H1 (cell line): ENCODE measurements at regions not wholly inside any gene's neighbourhood (a gene's known extent, or its start where the extent isn't known, plus 50 kb on each side); places are given as distances from the start of the nearest gene placed in this dataset.

ENCODE experiments used
- CTCF ChIA-PET: fragments of 300-600 bp; sonication (Branson Sonifier 250); formaldehyde crosslinking; loops from one replicate; lab custom pipeline; 2021; ENCODE audit not compliant: partially characterized antibody; lab: Charles Lee
- POLR2A ChIA-PET: fragments of 300-600 bp; sonication (Branson Sonifier 250); formaldehyde crosslinking; loops from one replicate; lab custom pipeline; 2021; ENCODE audit warnings: inconsistent platforms; ENCODE audit not compliant: partially characterized antibody; lab: Charles Lee
- DNase-seq, 2 experiments: peaks; one replicate each; pipeline versions ENCODE4 v3.0.0 to v3.0.0-alpha.2; 2010 to 2022; ENCODE audit warnings: low spot score in 2 of 2, low read depth in 1 of 2, mixed read lengths in 1 of 2
- FAIRE-seq: peaks from 2 replicates; lab custom pipeline; 2011; peaks lifted over from hg19 to GRCh38; lab: Jason Lieb, UNC
- H2AFZ ChIP-seq: 2 replicates; pipeline ENCODE4 v1.8.1; 2012; ENCODE audit warnings: low read length, inconsistent platforms
- H2AK5ac ChIP-seq: 2 replicates; pipeline ENCODE4 v1.6.1; 2013; ENCODE audit warnings: low read depth, low read length
- H2BK120ac ChIP-seq: replicated peaks from 2 replicates; pipeline ENCODE3; 2013; ENCODE audit warnings: low read depth, low read length, inconsistent platforms
- H2BK12ac ChIP-seq: 2 replicates; pipeline ENCODE4 v1.6.1; 2013; ENCODE audit warnings: low read depth, low read length
- H2BK15ac ChIP-seq: 2 replicates; pipeline ENCODE4 v1.6.1; 2013; ENCODE audit warnings: low read length
- H2BK20ac ChIP-seq: 2 replicates; pipeline ENCODE4 v1.6.1; 2013; ENCODE audit warnings: low read length
- H2BK5ac ChIP-seq: 2 replicates; pipeline ENCODE4 v1.6.1; 2013; ENCODE audit warnings: low read depth, low read length
- H3K14ac ChIP-seq: 2 replicates; pipeline ENCODE4 v1.6.1; 2013; ENCODE audit warnings: inconsistent platforms; ENCODE audit not compliant: insufficient read length
- H3K18ac ChIP-seq: 2 replicates; pipeline ENCODE4 v1.6.1; 2013; ENCODE audit warnings: low read length; ENCODE audit errors: extremely low read depth
- H3K23ac ChIP-seq: 2 replicates; pipeline ENCODE4 v1.6.1; 2013; ENCODE audit warnings: inconsistent platforms; ENCODE audit not compliant: insufficient read length
- H3K23me2 ChIP-seq: 2 replicates; pipeline ENCODE4 v1.6.1; 2013; ENCODE audit warnings: low read depth, low read length
- H3K27ac ChIP-seq: 2 replicates; pipeline ENCODE4 v1.6.1; 2011; ENCODE audit warnings: low read depth, low read length, inconsistent platforms
- H3K27me3 ChIP-seq, 4 experiments: replicated peaks in 1 of 4; 1 replicate in 1 of 4; 2 replicates in 3 of 4; pipeline versions ENCODE4 v1.6.1 to v1.8.1; 2011 to 2013; ENCODE audit warnings: low read length in 3 of 4, mild to moderate bottlenecking in 3 of 4, inconsistent platforms in 2 of 4, mixed read lengths in 2 of 4, moderate library complexity in 1 of 4; ENCODE audit not compliant: control insufficient read depth in 3 of 4, insufficient read depth in 3 of 4; ENCODE audit errors: extremely low read depth in 1 of 4
- H3K36me3 ChIP-seq, 4 experiments: 2 replicates each; pipeline versions ENCODE4 v1.6.1 to v1.8.1; 2011 to 2013; ENCODE audit warnings: mild to moderate bottlenecking in 4 of 4, low read length in 3 of 4, moderate library complexity in 2 of 4, control low read depth in 1 of 4, inconsistent platforms in 1 of 4; ENCODE audit not compliant: insufficient read depth in 4 of 4, control insufficient read depth in 2 of 4
- H3K4ac ChIP-seq: replicated peaks from 2 replicates; pipeline ENCODE3; 2013; ENCODE audit warnings: low read length, low read depth, mixed read lengths, inconsistent platforms; ENCODE audit not compliant: insufficient read length
- H3K4me1 ChIP-seq, 4 experiments: replicated peaks in 1 of 4; 1 replicate in 1 of 4; 2 replicates in 3 of 4; pipeline versions ENCODE4 v1.6.1 to v1.8.1; 2011 to 2013; ENCODE audit warnings: low read length in 3 of 4, inconsistent platforms in 2 of 4, mixed read lengths in 1 of 4; ENCODE audit not compliant: insufficient read depth in 4 of 4, control insufficient read depth in 3 of 4
- H3K4me2 ChIP-seq, 2 experiments: 2 replicates each; pipeline versions ENCODE4 v1.6.1 to v1.8.1; 2011 to 2013; ENCODE audit warnings: low read depth in 2 of 2, low read length in 2 of 2, control low read depth in 1 of 2, inconsistent platforms in 1 of 2, mild to moderate bottlenecking in 1 of 2; ENCODE audit not compliant: insufficient read depth in 1 of 2
- H3K4me3 ChIP-seq, 4 experiments: fragments of 200-600, 300-600 bp in 1 of 4; sonication (generic), shearing (Covaris generic), sonication (Bioruptor Twin) in 1 of 4; 2 replicates each; pipeline versions ENCODE4 v1.5.1 to v1.8.1; 2011 to 2016; ENCODE audit warnings: low read length in 4 of 4, low read depth in 3 of 4, control low read depth in 2 of 4, inconsistent platforms in 2 of 4, mild to moderate bottlenecking in 2 of 4, mixed read lengths in 1 of 4, moderate library complexity in 1 of 4; ENCODE audit not compliant: insufficient read depth in 2 of 4; ENCODE audit errors: extremely low read depth in 1 of 4
- H3K56ac ChIP-seq: replicated peaks from 2 replicates; pipeline ENCODE3; 2013; ENCODE audit warnings: low read depth, mild to moderate bottlenecking, mixed read lengths, low read length, inconsistent platforms; ENCODE audit not compliant: insufficient read length
- H3K79me1 ChIP-seq: 2 replicates; pipeline ENCODE4 v1.6.1; 2013; ENCODE audit warnings: low read depth, low read length, control low read depth
- H3K79me2 ChIP-seq, 2 experiments: 2 replicates each; pipeline versions ENCODE4 v1.6.1 to v1.8.1; 2012 to 2013; ENCODE audit warnings: low read length in 2 of 2, mild to moderate bottlenecking in 2 of 2, inconsistent platforms in 1 of 2; ENCODE audit not compliant: insufficient read depth in 2 of 2, control insufficient read depth in 1 of 2
- H3K9ac ChIP-seq, 4 experiments: replicated peaks in 1 of 4; 1 replicate in 1 of 4; 2 replicates in 3 of 4; pipeline versions ENCODE4 v1.6.1 to v1.8.1; 2011 to 2013; ENCODE audit warnings: low read depth in 3 of 4, low read length in 3 of 4, control low read depth in 2 of 4, mild to moderate bottlenecking in 2 of 4, moderate library complexity in 2 of 4, inconsistent platforms in 1 of 4; ENCODE audit errors: extremely low read depth in 1 of 4
- H3K9me3 ChIP-seq, 2 experiments: 2 replicates each; pipeline versions ENCODE4 v1.6.1 to v1.8.1; 2012 to 2013; ENCODE audit warnings: mild to moderate bottlenecking in 2 of 2, moderate library complexity in 2 of 2, control low read depth in 1 of 2, inconsistent platforms in 1 of 2, low read depth in 1 of 2, low read length in 1 of 2, mixed read lengths in 1 of 2; ENCODE audit not compliant: insufficient read depth in 2 of 2
- H4K20me1 ChIP-seq, 2 experiments: replicated peaks in 1 of 2; 2 replicates each; pipeline versions ENCODE3 to v1.8.1; 2011 to 2013; ENCODE audit warnings: inconsistent platforms in 2 of 2, low read length in 2 of 2, mild to moderate bottlenecking in 1 of 2; ENCODE audit not compliant: insufficient read depth in 2 of 2, control insufficient read depth in 1 of 2
- H4K5ac ChIP-seq: 2 replicates; pipeline ENCODE4 v1.6.1; 2013; ENCODE audit warnings: low read length, low read depth, mixed read lengths, inconsistent platforms; ENCODE audit not compliant: insufficient read length
- H4K8ac ChIP-seq: 2 replicates; pipeline ENCODE4 v1.8.0; 2013; ENCODE audit warnings: mild to moderate bottlenecking, moderate library complexity, low read length, inconsistent platforms; ENCODE audit not compliant: insufficient read depth; ENCODE audit errors: extremely low read depth
- H4K91ac ChIP-seq: replicated peaks from 2 replicates; pipeline ENCODE3; 2013; ENCODE audit warnings: low read length, mixed read lengths, inconsistent platforms; ENCODE audit not compliant: insufficient read length
- CHD2 ChIP-seq: IDR thresholded peaks from 2 replicates; pipeline ENCODE4 v1.6.1; 2012; ENCODE audit warnings: low read length, improper control_type of control experiment
- EGR1 ChIP-seq: IDR thresholded peaks from 2 replicates; pipeline ENCODE4 v1.6.1; 2011; ENCODE audit warnings: low read depth, low read length, borderline replicate concordance
- HDAC2 ChIP-seq, 2 experiments: fragments of 300-600 bp in 1 of 2; sonication (generic) in 1 of 2; IDR thresholded peaks; 2 replicates each; pipeline ENCODE4 v1.6.1; 2011 to 2012; ENCODE audit warnings: low read depth in 2 of 2, low read length in 2 of 2, mild to moderate bottlenecking in 2 of 2, moderate library complexity in 2 of 2, borderline replicate concordance in 1 of 2, inconsistent platforms in 1 of 2
- KDM1A ChIP-seq: fragments of 200-600, 300-600 bp; sonication (generic); IDR thresholded peaks from 2 replicates; pipeline ENCODE4 v1.7.1; 2016; ENCODE audit warnings: mild to moderate bottlenecking, low read length, borderline replicate concordance
- POLR2AphosphoS5 ChIP-seq: IDR thresholded peaks from 2 replicates; pipeline ENCODE4 v1.6.1; 2011; ENCODE audit warnings: low read depth, low read length
- POU5F1 ChIP-seq: IDR thresholded peaks from 2 replicates; pipeline ENCODE4 v1.6.1; 2011; ENCODE audit warnings: low read depth, mild to moderate bottlenecking, low read length, moderate library complexity
- SAP30 ChIP-seq: fragments of 300-600 bp; sonication (generic); IDR thresholded peaks from 2 replicates; pipeline ENCODE4 v1.7.1; 2012; ENCODE audit warnings: low read length, moderate library complexity, mild to moderate bottlenecking, inconsistent platforms; ENCODE audit not compliant: insufficient read depth, insufficient replicate concordance
- SP2 ChIP-seq: IDR thresholded peaks from 2 replicates; pipeline ENCODE4 v1.6.1; 2012; ENCODE audit warnings: mild to moderate bottlenecking, low read length, inconsistent platforms
- TBP ChIP-seq: IDR thresholded peaks from 2 replicates; pipeline ENCODE4 v1.6.1; 2011; ENCODE audit warnings: low read depth, low read length, improper control_type of control experiment
- WGBS, 2 experiments: shearing (Covaris generic) in 1 of 2; methylation state at CpG; one replicate each; pipeline versions ENCODE4 v1.1.6 to v1.1.7; 2013 to 2015; ENCODE audit warnings: low lambda C conversion rate in 2 of 2, mixed read lengths in 2 of 2, inconsistent platforms in 1 of 2, low coverage in 1 of 2, missing lambda C conversion rate in 1 of 2; ENCODE audit not compliant: insufficient replicate concordance in 2 of 2, insufficient coverage in 1 of 2, insufficient read length in 1 of 2; ENCODE audit errors: extremely low coverage in 1 of 2, missing lambda C conversion rate in 1 of 2; 5-methylcytosine and 5-hydroxymethylcytosine counted together

DNA sequence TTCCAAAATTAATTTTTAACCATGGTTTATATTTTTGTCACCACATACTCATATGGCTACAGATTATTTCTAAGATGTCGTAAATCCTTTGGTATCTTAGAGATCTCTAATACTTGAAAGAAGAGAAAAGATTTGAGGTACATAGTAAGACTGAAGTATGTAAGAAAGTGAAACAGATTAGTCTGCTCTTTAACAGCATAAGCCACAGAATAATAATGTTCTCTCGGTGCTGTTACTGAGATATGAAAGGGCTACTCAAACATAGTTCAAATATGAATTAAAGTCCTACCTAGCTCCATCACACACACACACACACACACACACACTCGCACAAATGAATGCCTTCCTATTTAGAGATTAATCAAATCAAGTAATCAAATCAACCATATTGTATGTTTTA lies 274.1 kb upstream of the PCDH18 start:
- Histone ChIP-seq H2BK120ac (no peak overlapping the region), H4K91ac (no peak overlapping the region), H3K9ac (no peak overlapping the region), H3K23ac (no peak overlapping the region), H2BK12ac (no peak overlapping the region), H3K4me2 (no peak overlapping the region), H2BK20ac (no peak overlapping the region), H4K5ac (no peak overlapping the region), H3K79me1 (no peaks in the 10 kb centered on the region), H2AK5ac (no peak overlapping the region), H3K9me3 (no peaks in the 10 kb centered on the region), H3K4me3 (no peak overlapping the region), H2BK15ac (no peak overlapping the region), H4K8ac (no peak overlapping the region), H3K36me3 (no peaks in the 10 kb centered on the region), H3K23me2 (no peaks in the 10 kb centered on the region; the same call in 1 of the 2 replicates), H3K56ac (no peak overlapping the region), H2BK5ac (no peak overlapping the region), H2AFZ (no peak overlapping the region), H3K27ac (no peak overlapping the region), H3K4me1 (no peaks in the 10 kb centered on the region), H3K18ac (no peak overlapping the region), H3K79me2 (no peaks in the 10 kb centered on the region), H4K20me1 (no peaks in the 10 kb centered on the region), H3K14ac (no peak overlapping the region), H3K27me3 (peaks cover 0 to 1% (median 0%) of the 10 kb centered on the region in 4 experiments; a peak in 1 of 7 replicates), H3K4ac (no peak overlapping the region)
- 90% methylated on average over 3 of the region's 3 CpGs; no CpG with 5 or more reads in 1 of the 2 experiments for WGBS, 2 experiments
- DNase-seq, result no peak
- TF ChIP-seq HDAC2 (IDR thresholded peaks at IDR 0.05; ENCODE audit: borderline replicate concordance in 1 of 2, low read depth in 2 of 2, low read length in 2 of 2), result no peak
- no peak for TF ChIP-seq EGR1
- no peak for TF ChIP-seq SAP30
- TF ChIP-seq CHD2, result no peak
- no peak for TF ChIP-seq TBP
- TF ChIP-seq KDM1A, result no peak
- TF ChIP-seq POLR2AphosphoS5, result no peak
- TF ChIP-seq POU5F1, result no peak
- TF ChIP-seq SP2, result no peak
- ChIA-PET CTCF (interaction anchor here (0.6 to 2.0 kb wide), 3 partner anchors 14 to 835 kb away, joined by 3 to 8 read pairs (median 3); no protein-coding TSS in a partner anchor), POLR2A (no interaction called here)
- no peak for FAIRE-seq
